A673 (cell line): ENCODE measurements at regions not wholly inside any gene's neighbourhood (a gene's known extent, or its start where the extent isn't known, plus 50 kb on each side); places are given as distances from the start of the nearest gene placed in this dataset.

Source experiments
- BruUV-seq: library from RNA; stranded (reverse); fragments of 400-500 nt; replicated peaks from 2 replicates; lab custom pipeline; 2021; lab: Mats Ljungman, UMichigan
- CTCF ChIA-PET: fragments of 300-600 bp; sonication (Branson Sonifier 250); formaldehyde crosslinking; loops from one replicate; lab custom pipeline; 2022; ENCODE audit warnings: antibody characterized with exemption; lab: Charles Lee
- POLR2A ChIA-PET: fragments of 300-600 bp; sonication (Branson Sonifier 250); formaldehyde crosslinking; loops from one replicate; lab custom pipeline; 2022; ENCODE audit warnings: antibody characterized with exemption; ENCODE audit not compliant: low non-redundant PET; lab: Charles Lee
- DNase-seq: peaks from one replicate; pipeline ENCODE4 v3.0.0-alpha.2; 2015; ENCODE audit warnings: low spot score
- H3K27ac ChIP-seq: fragments of 200-600 bp; sonication (generic); 2 replicates; pipeline ENCODE4 v1.5.1; 2016; ENCODE audit warnings: mixed run types, low read depth, mild to moderate bottlenecking, mixed read lengths, antibody characterized with exemption, low read length; ENCODE audit not compliant: poor library complexity, severe bottlenecking
- H3K27me3 ChIP-seq: fragments of 200-600 bp; sonication (generic); replicated peaks from 2 replicates; pipeline ENCODE4 v1.6.1; 2017; ENCODE audit warnings: mixed run types, low read depth, mild to moderate bottlenecking, mixed read lengths, antibody characterized with exemption, low read length; ENCODE audit not compliant: insufficient read depth, poor library complexity
- H3K36me3 ChIP-seq: fragments of 200-600 bp; sonication (generic); 2 replicates; pipeline ENCODE4 v1.6.1; 2016; ENCODE audit warnings: mixed run types, mild to moderate bottlenecking, mixed read lengths, antibody characterized with exemption, low read length; ENCODE audit not compliant: insufficient read depth, poor library complexity, severe bottlenecking
- H3K4me1 ChIP-seq: fragments of 200-600 bp; sonication (generic); 2 replicates; pipeline ENCODE4 v1.6.1; 2017; ENCODE audit warnings: mixed run types, mild to moderate bottlenecking, mixed read lengths, antibody characterized with exemption, low read length; ENCODE audit not compliant: insufficient read depth, poor library complexity, severe bottlenecking
- H3K4me3 ChIP-seq: fragments of 200-600 bp; sonication (generic); 2 replicates; pipeline ENCODE4 v1.5.1; 2016; ENCODE audit warnings: low read depth, mixed run types, mild to moderate bottlenecking, mixed read lengths, low read length; ENCODE audit not compliant: poor library complexity, severe bottlenecking
- H3K9me3 ChIP-seq: fragments of 200-600 bp; sonication (generic); 2 replicates; pipeline ENCODE4 v1.6.1; 2016; ENCODE audit warnings: mixed run types, low read depth, mild to moderate bottlenecking, mixed read lengths, antibody characterized with exemption, low read length; ENCODE audit not compliant: poor library complexity, severe bottlenecking
- EZH2 ChIP-seq: fragments of 200-600 bp; sonication (generic); IDR thresholded peaks from 2 replicates; pipeline ENCODE4 v1.6.1; 2017; ENCODE audit warnings: borderline replicate concordance, low read depth, mild to moderate bottlenecking, mixed read lengths, antibody characterized with exemption, low read length; ENCODE audit not compliant: poor library complexity, severe bottlenecking
- intact Hi-C: fragments of 100-400 bp; cut with micrococcal nuclease; formaldehyde crosslinking; loops from one replicate; pipeline ENCODE4 v1.10.0; 2022; ENCODE audit not compliant: unreplicated experiment
- TF ChIP-seq, protein P1 (sequence below): fragments of 300-800, 200-600 bp; sonication (generic); conservative IDR thresholded peaks from 2 replicates; pipeline ENCODE4 v1.5.1; 2017; ENCODE audit warnings: low read depth, mild to moderate bottlenecking, antibody characterized with exemption, low read length, moderate library complexity, mixed read lengths

DNA sequence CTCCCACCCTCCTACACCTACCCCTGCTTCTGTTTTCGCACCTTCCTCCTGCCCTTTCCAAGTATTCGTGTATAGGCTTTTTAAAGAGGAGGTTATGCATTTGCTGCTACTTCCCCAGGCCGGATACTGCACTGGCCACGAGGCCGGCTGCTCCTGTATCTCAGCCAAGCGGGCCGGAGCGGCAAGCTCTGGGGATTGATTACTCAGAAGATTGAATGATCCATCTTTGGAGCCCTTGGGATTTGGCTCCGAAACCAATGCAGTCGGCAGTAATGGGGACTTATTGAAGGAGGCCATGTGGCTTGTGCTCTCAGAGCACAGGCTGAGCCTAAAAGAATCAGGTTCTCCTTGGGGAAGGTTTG is 405.3 kb downstream of the TLE4 start:
- Histone ChIP-seq H3K36me3 (no peaks in the 10 kb centered on the region), H3K9me3 (no peaks in the 10 kb centered on the region), H3K27me3 (peaks cover 4% of the 10 kb centered on the region), H3K27ac (no peak overlapping the region), H3K4me1 (peaks cover 6% of the 10 kb centered on the region), H3K4me3 (no peak overlapping the region)
- no TSS peak for BruUV-seq
- POLR2A ChIA-PET: no interaction called here
- DNase-seq: no peak
- intact Hi-C loops: no loop called here
- CTCF ChIA-PET: no interaction called here
- TF ChIP-seq EZH2: no peak
- TF ChIP-seq, protein P1, sequence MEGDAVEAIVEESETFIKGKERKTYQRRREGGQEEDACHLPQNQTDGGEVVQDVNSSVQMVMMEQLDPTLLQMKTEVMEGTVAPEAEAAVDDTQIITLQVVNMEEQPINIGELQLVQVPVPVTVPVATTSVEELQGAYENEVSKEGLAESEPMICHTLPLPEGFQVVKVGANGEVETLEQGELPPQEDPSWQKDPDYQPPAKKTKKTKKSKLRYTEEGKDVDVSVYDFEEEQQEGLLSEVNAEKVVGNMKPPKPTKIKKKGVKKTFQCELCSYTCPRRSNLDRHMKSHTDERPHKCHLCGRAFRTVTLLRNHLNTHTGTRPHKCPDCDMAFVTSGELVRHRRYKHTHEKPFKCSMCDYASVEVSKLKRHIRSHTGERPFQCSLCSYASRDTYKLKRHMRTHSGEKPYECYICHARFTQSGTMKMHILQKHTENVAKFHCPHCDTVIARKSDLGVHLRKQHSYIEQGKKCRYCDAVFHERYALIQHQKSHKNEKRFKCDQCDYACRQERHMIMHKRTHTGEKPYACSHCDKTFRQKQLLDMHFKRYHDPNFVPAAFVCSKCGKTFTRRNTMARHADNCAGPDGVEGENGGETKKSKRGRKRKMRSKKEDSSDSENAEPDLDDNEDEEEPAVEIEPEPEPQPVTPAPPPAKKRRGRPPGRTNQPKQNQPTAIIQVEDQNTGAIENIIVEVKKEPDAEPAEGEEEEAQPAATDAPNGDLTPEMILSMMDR: no peak

DNA sequence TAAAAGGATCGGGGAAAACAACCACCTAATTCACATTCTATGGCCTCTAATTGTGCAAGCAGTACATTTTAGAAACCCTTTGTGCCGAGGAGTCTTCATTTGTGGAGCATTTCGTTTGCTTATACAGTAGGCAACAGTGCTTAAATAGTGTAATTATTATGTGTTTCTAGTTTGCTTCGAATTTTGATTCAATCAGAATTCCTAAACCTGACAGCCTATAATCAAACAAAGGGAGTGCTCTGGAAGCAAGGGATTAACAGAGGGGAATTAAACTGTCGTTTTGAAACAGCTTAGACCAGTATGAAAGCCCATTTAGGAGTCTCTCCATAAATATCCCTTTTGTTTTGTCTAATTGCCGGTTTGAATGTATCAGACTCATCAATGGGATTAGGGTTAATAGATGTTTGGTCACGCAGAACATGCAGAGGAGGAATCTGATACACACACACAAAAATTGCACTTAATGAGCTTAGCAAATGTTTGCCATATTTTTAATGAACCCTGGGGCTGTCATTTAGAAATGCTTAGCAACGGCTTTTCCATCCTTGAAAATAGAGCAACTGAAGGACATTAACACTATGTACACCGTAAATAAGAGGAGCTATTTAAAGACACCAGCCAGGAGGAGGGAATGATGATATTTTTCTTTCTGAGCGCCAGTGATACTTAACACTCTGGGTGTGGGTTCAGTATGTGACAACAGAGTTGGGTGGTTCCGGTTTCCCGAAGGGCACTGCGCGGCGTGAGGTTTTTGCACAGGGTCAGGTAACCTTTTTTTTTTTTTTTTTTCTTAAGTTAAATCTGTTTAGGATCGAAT is 404.7 kb downstream of the TLE4 start:
- H3K27ac ChIP-seq: no peak overlapping the region
- H3K27me3 ChIP-seq: peaks cover 4% of the 10 kb centered on the region
- intact Hi-C loops: no loop called here
- no TSS peak for BruUV-seq
- H3K4me3 ChIP-seq: no peak overlapping the region
- peak; percentile 17 for DNase-seq
- POLR2A ChIA-PET: no interaction called here
- peaks cover 6% of the 10 kb centered on the region for H3K4me1 ChIP-seq
- TF ChIP-seq, protein P1: no peak
- TF ChIP-seq EZH2: no peak
- H3K9me3 ChIP-seq: no peaks in the 10 kb centered on the region
- CTCF ChIA-PET: no interaction called here
- no peaks in the 10 kb centered on the region for H3K36me3 ChIP-seq

DNA sequence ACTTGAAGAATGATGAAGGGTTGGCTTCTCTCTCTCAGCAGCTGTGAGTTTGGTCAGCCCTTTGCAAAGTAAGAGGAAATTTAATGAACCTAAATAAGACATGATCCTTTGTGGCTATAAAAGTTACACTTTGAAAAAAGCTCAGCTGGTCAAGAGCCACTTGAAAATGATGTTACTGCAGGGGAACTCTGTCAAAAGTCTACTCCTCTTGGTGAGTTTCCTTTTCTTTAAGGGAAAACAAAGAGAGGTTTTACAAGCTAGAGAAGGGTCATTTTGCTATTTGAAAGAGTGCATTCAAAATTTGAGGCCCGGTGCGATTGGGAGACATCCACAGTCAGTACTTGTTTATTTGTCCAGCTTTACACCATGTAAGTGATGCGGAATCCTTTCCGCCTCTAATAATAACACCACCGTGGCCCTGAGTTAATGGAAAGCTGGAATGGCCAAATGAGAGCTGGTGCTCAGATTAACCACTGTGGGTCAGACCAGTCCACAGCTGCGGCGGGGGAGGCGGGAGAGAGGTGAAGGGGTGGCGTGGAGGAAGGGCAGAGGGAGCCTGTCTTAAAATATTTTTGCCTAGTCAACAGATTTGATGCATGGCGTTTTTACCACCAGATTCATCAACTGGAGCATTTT is 404.0 kb downstream of the TLE4 start:
- POLR2A ChIA-PET: no interaction called here
- CTCF ChIA-PET: no interaction called here
- no peaks in the 10 kb centered on the region for H3K36me3 ChIP-seq
- intact Hi-C loops: no loop called here
- peaks cover 6% of the 10 kb centered on the region for H3K4me1 ChIP-seq
- no peaks in the 10 kb centered on the region for H3K9me3 ChIP-seq
- H3K27me3 ChIP-seq: peaks cover 4% of the 10 kb centered on the region
- no peak for DNase-seq
- H3K27ac ChIP-seq: no peak overlapping the region
- no TSS peak for BruUV-seq
- TF ChIP-seq EZH2: no peak
- TF ChIP-seq, protein P1: no peak
- H3K4me3 ChIP-seq: no peak overlapping the region
